H1 (cell line): ENCODE measurements at regions not wholly inside any gene's neighbourhood (a gene's known extent, or its start where the extent isn't known, plus 50 kb on each side); places are given as distances from the start of the nearest gene placed in this dataset.

Experiments
- ATF2 ChIP-seq: IDR thresholded peaks from 2 replicates; pipeline ENCODE4 v1.6.1; 2012; ENCODE audit warnings: low read length, inconsistent platforms
- CBX5 ChIP-seq: fragments of 300-800, 300-1000 bp; sonication (generic); IDR thresholded peaks from 2 replicates; pipeline ENCODE4 v1.7.1; 2016; ENCODE audit warnings: antibody characterized with exemption, low read length, low read depth
- CEBPB ChIP-seq: IDR thresholded peaks from 2 replicates; pipeline ENCODE4 v1.6.1; 2012; ENCODE audit warnings: low read depth, low read length
- KDM4A ChIP-seq: IDR thresholded peaks from one replicate; pipeline ENCODE4 v1.7.1; 2012; ENCODE audit warnings: low read depth, mild to moderate bottlenecking, moderate library complexity, low read length, inconsistent platforms; ENCODE audit not compliant: severe bottlenecking
- POLR2A ChIP-seq, 2 experiments: IDR thresholded peaks; 1 replicate in 1 of 2; 2 replicates in 1 of 2; pipeline ENCODE4 v1.6.1; 2011; ENCODE audit warnings: low read depth in 2 of 2, low read length in 2 of 2, mild to moderate bottlenecking in 2 of 2; ENCODE audit errors: control extremely low read depth in 1 of 2
- POU5F1 ChIP-seq: IDR thresholded peaks from 2 replicates; pipeline ENCODE4 v1.6.1; 2011; ENCODE audit warnings: low read depth, mild to moderate bottlenecking, low read length, moderate library complexity
- SIX5 ChIP-seq: IDR thresholded peaks from 2 replicates; pipeline ENCODE4 v1.6.1; 2011; ENCODE audit warnings: mild to moderate bottlenecking, low read depth, low read length
- SRF ChIP-seq: IDR thresholded peaks from 2 replicates; pipeline ENCODE4 v1.6.1; 2011; ENCODE audit warnings: mild to moderate bottlenecking, low read depth, low read length, moderate library complexity
- TAF1 ChIP-seq: IDR thresholded peaks from 2 replicates; pipeline ENCODE4 v1.6.1; 2011; ENCODE audit warnings: mild to moderate bottlenecking, low read depth, low read length

DNA sequence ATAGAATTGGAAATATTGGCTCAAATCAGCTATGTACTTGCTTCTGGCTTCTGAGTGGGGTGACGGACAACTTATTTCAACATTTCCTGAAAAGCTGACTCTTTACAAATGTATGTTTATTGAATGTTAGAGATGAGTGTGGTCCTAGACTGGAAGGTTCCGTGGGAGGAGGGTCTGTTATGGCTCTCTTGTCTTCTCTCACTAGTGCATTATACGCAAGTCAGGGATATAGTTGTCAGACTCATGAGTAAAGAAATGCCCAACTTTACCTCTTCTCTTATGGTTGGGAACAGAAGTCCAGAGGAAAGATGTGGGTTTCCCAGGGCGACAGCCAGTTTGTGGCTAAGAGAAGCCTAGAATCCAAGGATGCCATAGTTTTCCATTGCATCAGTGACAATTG is 839.3 kb upstream of the WWC1 start (continued):
- TF ChIP-seq TAF1 (no peak), CEBPB (no peak), KDM4A (no peak), POU5F1 (no peak), ATF2 (no peak), CBX5 (no peak), SIX5 (no peak), SRF (no peak), POLR2A (IDR thresholded peaks at IDR 0.05; ENCODE audit: control extremely low read depth in 1 of 2, low read depth in 2 of 2, low read length in 2 of 2) (no peak)
